ENCODE measurements at regions not wholly inside any gene's neighbourhood (a gene's known extent, or its start where the extent isn't known, plus 50 kb on each side); places are given as distances from the start of the nearest gene placed in this dataset.
A peak's percentile ranks its signal among the peaks of the same experiment; 100 is the strongest.

DNA sequence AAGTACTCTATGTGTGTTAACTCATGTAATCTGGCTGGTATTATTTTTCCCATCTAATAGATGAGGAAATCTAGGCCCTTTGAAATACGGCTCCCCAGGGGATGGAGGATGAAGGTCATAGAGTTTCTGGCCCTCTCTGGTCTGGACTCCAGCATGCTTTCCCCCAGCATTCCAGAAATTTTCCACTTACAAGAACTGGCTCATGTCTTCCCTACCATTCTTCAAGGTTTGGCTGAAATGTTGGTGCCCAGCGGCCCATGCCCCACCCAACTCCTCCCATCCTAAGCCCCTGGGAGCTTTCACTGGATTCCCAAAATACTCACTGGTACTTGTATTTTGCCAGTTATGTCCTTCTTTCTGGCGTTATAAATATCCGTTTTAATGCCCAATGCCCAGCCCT lies 237.5 kb upstream of the NLRP1 start:
- DNase-seq = no peak

GRCh38 chr17:5822281-5823060 lies 238.2 kb upstream of the NLRP1 start:
- DNase-seq = no peak

GRCh38 chr17:5823219-5823618 lies 238.9 kb upstream of the NLRP1 start:
- no peak for DNase-seq

GRCh38 chr17:5825717-5826330 lies 241.5 kb upstream of the NLRP1 start:
- no peak for DNase-seq

GRCh38 chr17:5826384-5826783 lies 242.1 kb upstream of the NLRP1 start:
- DNase-seq = no peak

GRCh38 chr17:5830921-5831320 lies 239.3 kb upstream of the WSCD1 start:
- no peak for DNase-seq

- DNase-seq = peak; percentile 50
Observed at GRCh38 chr17:5832886-5833285, 237.3 kb upstream of the WSCD1 start.

- no peak for DNase-seq
Observed at GRCh38 chr17:5837055-5837491, 233.1 kb upstream of the WSCD1 start.

GRCh38 chr17:5838661-5839300 lies 231.4 kb upstream of the WSCD1 start:
- DNase-seq = no peak

GRCh38 chr17:5840811-5841446 lies 229.2 kb upstream of the WSCD1 start:
- DNase-seq = no peak

DNA sequence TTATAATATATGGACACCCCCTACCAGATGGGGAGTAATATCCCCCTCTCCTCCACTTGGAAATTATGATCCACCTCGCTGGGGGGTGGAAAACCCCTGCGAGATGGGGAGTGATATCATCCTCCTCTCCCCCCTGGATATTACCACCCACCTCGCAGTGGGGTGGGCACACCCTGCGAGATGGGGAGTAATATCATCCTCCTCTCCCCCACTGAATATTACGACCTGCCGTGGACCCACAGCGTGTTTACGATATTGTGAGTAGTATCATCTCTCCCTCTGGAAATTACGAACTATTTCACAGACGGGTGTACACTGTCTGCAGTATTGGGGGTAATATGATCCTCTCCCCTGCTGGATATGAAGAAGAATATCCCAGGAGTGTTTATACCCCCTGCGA lies 228.3 kb upstream of the WSCD1 start:
- no peak for DNase-seq

GRCh38 chr17:5843366-5844026 lies 226.7 kb upstream of the WSCD1 start:
- no peak for DNase-seq

DNA sequence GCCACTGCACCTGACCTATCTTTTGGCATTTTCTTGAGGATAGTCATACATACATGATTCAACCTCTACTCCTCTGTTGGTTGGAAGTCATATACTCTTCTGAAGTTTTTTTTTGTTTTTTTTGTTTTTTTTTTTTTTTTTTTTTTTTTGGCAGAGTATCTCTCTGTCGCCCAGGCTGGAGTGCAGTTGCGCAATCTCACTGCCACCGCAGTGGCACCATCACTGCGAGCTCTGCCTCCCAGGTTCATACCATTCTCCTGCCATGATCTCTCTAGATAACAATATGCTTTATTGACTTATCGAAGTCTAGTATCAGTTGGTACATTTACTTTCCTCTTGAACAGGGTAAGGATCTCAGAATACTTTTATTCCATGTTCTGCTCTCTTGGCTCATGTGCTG lies 224.2 kb upstream of the WSCD1 start:
- DNase-seq = peak; percentile 2

GRCh38 chr17:5854871-5855554 lies 215.2 kb upstream of the WSCD1 start:
- DNase-seq = no peak

- no peak for DNase-seq
Observed at GRCh38 chr17:5861246-5861645, 208.9 kb upstream of the WSCD1 start.

DNA sequence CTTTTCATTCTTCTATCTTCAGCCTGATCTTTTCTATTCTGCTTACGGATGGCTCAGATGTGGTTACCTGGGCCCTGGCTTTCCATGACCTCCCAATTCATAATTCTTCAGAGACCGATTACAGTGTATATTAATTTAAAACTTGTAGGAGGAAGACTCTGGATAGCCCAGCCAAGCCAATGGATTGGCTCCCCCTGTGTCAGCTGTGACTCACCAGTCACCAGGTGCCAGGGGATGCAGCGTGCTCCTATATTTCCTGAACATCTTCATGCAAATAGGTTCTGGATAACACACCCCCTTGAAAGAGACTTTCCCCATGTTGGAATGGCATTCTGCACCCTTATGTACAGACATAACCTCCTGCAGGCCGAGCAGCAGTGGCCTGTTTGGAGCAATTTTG lies 208.3 kb upstream of the WSCD1 start:
- DNase-seq = no peak

- DNase-seq = no peak
Observed at GRCh38 chr17:5862395-5862794, 207.8 kb upstream of the WSCD1 start.

DNA sequence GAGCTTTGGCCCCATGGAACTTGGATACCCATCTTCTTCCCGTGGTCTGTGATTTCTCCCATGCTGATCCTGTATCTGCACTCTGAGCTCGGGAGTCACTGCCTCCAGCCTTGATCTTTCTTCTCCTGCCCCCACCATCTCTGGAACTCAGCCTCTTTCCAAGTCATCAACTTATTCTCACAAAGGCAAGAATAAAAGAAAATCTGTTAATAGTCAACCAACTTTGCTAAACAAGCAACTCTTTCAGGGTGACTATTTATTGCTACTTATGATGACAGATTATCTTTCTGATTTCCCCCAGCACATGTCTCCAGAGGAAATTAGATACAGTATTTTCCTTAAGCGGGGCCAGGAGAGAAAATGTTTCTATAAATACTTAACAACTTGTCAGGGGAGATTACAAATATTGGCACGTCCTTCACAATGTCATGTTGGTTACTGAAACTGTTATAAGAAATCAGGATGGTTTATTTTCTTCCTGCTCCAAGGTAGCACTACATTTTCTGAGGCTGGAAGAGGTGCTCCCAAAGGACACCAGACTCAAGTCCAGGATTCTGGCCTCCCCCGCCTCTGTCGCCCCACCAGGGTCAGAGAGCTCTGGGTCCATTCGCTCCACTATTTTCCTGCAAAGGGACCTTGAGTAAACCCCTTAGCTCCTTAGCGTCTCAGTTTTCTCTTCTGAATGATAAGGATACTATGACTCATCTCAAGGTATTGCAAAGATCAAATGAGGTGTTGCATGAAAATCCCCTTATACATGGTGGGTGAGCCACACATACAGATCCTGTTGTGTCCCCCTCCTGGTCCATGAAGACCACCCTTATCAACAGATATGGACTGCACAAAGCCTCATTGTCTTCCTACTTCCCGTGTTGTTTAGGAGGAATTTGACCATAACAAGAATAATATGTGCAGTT lies 205.2 kb upstream of the WSCD1 start:
- no peak for DNase-seq

DNA sequence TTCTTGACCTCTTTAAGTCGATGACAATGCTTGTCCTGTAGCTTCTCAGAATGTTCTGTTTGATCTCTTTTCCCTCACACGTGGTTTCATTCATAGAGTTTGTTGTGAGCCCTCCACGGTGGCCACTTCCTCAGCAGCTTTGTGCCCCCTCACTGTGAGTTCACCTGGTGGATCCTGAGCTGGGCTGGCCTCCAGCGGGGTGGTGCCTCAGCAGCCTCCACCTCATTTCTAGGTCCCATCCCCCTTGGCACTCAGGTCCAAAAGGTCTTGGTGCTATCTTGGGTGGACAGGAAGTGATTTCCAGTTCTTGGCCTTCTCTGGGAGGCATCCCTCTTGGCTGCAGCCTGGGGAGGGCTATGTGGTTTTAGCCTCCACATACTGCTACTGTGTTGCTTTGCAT lies 203.2 kb upstream of the WSCD1 start:
- DNase-seq = no peak

DNA sequence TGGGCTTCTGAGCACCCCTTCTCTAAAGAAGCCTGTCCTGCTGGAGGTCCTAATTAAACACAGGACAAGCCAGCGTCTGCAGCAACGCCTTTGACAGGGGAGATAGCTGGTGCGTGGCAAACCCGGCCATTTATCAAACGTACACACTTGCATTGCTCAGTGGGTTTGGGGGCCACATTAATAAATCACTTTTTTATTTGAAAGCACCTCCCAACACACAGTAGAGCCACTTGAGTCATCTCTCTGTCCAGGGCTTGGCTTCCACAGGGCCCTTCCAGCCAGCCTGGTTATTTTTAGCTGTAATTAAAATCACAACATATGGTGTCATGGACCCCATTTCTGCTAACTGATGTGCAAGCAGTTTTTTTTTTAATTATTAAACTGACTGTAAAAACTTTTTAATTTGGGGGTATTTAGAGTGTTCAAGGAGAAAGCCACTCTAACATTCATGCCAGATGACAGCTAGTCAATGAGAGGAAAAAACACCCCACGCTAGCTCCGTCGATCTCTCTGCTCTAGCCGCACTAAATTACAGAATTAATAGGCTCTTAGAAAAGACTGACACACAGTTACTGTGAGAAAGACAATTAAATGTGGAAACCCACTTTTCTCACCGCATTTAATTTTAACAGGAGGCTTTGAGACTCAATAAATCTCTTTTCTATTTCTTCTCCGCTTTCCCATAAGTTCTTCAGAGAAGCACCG lies 201.0 kb upstream of the WSCD1 start:
- no peak for DNase-seq

Data from NCI-H1105 (cell line).